GM06990 (cell line): ENCODE measurements at regions not wholly inside any gene's neighbourhood (a gene's known extent, or its start where the extent isn't known, plus 50 kb on each side); places are given as distances from the start of the nearest gene placed in this dataset.

ENCODE experiments used
- DNase-seq: peaks from one replicate; pipeline ENCODE4 v3.0.0-alpha.2; 2011; ENCODE audit not compliant: insufficient read length; ENCODE audit errors: extremely low read depth
- H3K27me3 ChIP-seq: replicated peaks from 2 replicates; pipeline ENCODE4 v1.6.0; 2011; ENCODE audit warnings: low read length; ENCODE audit not compliant: control insufficient read depth, insufficient read depth
- H3K36me3 ChIP-seq: 2 replicates; pipeline ENCODE4 v1.5.1; 2011; ENCODE audit warnings: low read length; ENCODE audit not compliant: control insufficient read depth, insufficient read depth
- H3K4me3 ChIP-seq: replicated peaks from 2 replicates; pipeline ENCODE4 v1.5.1; 2011; ENCODE audit warnings: low read depth, mild to moderate bottlenecking, control low read depth, low read length
- TF ChIP-seq, protein P1 (sequence below): IDR thresholded peaks from 2 replicates; pipeline ENCODE4 v1.5.1; 2011; ENCODE audit warnings: low read length, control low read depth, mild to moderate bottlenecking, inconsistent platforms; ENCODE audit not compliant: insufficient read depth, poor library complexity, severe bottlenecking

DNA sequence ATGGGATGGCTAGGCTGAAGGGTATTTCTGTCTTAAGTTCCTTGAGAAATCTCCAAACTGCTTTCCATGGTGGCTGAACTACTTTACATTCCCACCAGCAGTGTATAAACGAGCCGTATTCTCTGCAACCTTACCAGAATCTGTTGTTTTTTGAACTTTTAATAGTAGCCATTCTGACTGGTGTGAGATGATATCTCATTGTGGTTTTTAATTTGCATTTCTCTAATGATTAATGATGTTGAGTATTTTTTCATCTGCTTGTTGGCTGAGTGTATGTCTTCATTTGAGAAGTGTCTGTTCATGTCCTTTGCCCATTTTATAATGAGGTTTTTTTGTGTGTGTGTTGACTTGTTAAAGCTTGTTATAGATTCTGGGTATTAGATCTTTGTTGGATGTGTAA, 226.8 kb upstream of the IGFBP3 start:
- TF ChIP-seq, protein P1, sequence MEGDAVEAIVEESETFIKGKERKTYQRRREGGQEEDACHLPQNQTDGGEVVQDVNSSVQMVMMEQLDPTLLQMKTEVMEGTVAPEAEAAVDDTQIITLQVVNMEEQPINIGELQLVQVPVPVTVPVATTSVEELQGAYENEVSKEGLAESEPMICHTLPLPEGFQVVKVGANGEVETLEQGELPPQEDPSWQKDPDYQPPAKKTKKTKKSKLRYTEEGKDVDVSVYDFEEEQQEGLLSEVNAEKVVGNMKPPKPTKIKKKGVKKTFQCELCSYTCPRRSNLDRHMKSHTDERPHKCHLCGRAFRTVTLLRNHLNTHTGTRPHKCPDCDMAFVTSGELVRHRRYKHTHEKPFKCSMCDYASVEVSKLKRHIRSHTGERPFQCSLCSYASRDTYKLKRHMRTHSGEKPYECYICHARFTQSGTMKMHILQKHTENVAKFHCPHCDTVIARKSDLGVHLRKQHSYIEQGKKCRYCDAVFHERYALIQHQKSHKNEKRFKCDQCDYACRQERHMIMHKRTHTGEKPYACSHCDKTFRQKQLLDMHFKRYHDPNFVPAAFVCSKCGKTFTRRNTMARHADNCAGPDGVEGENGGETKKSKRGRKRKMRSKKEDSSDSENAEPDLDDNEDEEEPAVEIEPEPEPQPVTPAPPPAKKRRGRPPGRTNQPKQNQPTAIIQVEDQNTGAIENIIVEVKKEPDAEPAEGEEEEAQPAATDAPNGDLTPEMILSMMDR: no peak
- no peaks in the 10 kb centered on the region for H3K27me3 ChIP-seq
- no peaks in the 10 kb centered on the region for H3K36me3 ChIP-seq
- no peak overlapping the region for H3K4me3 ChIP-seq
- DNase-seq: no peak

DNA sequence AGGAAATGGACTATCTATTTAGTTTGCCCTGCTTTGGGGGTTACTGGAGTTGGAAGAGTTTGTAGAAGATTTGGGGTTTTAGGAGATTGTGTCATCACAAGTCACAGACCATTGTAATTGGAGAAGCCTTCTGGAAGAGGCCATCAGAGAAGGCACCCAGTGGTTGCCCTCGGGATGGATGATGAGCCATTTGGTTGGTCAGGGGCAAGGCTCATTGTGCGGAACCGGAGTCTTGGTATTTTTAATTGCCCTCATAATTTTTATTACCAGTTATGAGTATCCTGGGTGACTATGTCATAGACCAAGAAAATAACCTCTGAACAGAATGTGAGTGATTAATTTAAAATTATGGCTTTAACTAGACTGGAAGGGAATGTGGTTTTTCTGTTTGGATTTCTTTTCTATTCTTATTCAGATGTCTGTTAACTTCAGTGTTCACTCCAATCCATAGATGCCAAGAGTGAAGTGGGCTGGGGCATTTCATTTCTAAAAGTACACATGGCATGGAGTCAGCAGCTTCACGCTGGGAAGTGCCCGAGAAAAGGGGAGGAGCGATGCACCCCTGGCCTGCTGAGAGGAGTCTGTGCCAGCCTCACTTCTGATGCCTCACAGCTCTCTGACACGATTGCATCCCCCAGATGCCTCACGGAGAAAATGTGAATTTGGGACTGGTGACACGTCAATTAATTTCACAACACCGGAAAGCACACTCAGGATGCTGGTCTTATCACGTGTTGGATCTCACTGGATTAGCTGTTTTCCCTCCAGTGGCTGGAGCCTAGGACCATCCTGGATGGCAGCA, 225.6 kb upstream of the IGFBP3 start:
- DNase-seq: no peak
- TF ChIP-seq, protein P1: no peak
- H3K36me3 ChIP-seq: no peaks in the 10 kb centered on the region
- H3K4me3 ChIP-seq: no peak overlapping the region
- no peaks in the 10 kb centered on the region for H3K27me3 ChIP-seq

DNA sequence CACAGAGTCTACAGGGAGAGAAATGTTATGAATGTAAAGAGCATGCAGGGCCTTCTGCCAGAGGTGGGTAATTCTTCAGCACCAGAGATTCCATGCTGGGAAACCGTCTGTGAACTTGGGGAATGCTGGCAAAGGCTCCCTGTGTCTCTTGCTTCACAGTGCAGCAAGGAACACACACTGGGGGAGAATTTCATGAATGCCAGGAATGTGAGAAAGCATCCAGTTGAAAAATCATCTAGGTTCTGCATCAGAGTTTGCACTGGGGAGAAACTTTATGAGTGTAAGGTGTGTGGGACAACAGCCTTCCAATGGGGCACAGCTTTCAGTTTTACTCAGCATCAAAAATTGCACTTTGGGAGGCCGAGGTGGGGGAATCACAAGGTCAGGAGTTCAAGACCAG, 224.3 kb upstream of the IGFBP3 start:
- DNase-seq: no peak
- no peak overlapping the region for H3K4me3 ChIP-seq
- TF ChIP-seq, protein P1: no peak
- H3K27me3 ChIP-seq: no peaks in the 10 kb centered on the region
- H3K36me3 ChIP-seq: no peaks in the 10 kb centered on the region

DNA sequence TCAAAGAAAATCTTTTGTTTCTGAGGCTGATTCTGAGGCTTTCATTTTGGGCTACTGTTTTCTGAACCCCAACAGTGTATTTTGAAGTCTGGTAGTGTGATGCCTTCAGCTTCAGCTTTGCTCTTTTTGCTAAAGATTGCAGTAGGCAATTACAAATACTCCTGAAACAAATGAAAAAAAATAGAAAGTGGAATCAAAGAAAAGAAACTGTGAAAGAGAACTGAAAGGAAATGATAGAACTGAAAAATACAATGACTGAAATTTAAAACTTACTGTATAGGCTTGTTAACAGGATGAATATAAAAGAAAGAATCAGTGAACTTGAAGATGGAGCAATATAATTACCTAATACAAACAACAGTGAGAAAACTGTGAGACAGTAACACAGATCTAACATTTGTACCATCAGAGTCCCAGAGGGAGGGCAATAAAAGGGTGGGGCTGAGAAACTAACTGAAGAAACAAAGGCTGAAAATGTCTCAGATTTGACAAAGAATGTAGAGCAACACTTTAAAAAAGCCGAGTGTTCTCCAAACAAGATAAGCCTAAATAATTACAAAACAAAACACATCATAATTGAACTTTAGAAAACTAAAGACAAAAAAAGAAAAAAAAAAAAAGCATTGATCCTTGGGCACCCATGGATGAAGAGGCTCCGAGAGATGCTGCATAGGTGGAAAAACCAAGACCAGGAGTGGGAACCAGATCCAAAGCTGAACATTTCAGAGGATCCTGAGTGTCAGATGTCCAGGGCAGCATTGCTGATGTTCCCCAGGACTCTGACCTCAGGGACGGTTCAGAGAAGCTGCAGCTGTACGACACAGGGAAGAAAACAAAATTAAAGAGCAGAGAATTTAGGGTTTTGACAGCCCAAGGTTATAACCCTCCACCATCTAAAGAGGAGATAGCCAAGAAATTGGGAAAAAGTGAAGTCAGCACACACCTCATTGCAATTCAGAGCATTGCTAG, 223.2 kb upstream of the IGFBP3 start:
- H3K36me3 ChIP-seq: no peaks in the 10 kb centered on the region
- H3K4me3 ChIP-seq: no peak overlapping the region
- no peak for DNase-seq
- TF ChIP-seq, protein P1: no peak
- H3K27me3 ChIP-seq: no peaks in the 10 kb centered on the region

DNA sequence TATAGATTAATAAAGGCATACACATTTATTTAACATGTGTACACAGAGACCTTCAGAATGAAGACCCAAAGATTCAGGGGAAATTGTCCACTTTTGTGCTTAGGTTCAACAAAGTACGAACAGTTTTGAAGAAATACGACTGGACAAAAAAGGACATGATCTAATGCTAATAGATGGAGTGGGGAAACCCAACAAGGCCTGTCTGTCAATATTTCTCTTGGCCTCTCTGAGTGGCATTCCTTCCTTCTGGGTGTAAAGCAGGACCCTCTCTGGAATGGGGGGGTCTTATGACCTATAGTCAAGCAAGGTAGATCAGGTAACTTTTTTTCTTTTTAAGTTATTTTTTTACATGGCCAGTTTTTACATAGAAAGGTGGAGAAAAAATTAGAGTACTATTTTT, 222.3 kb upstream of the IGFBP3 start:
- Histone ChIP-seq H3K36me3 (no peaks in the 10 kb centered on the region), H3K4me3 (no peak overlapping the region), H3K27me3 (no peaks in the 10 kb centered on the region)
- TF ChIP-seq, protein P1: no peak
- DNase-seq: no peak
